ENCODE measurements at regions not wholly inside any gene's neighbourhood (a gene's known extent, or its start where the extent isn't known, plus 50 kb on each side); places are given as distances from the start of the nearest gene placed in this dataset.
A peak's percentile ranks its signal among the peaks of the same experiment; 100 is the strongest.

DNA sequence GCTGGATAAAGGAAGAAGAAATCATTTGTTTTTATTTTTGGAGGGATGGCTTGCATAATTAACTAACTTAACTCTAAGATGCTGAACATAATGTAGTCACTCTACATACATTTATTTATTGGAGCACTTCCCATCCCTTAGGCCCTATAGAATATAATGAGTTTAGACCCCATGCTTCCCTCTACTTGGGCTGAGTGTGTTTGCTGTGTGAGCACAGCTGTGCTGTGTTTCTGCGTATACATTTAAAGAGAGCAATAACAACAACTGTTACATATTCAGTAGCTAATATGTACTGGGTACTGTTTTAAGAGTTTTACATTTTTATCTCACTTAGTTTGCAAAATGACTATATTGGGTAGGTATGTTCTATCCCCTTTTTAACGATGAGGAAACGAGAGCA, 736.6 kb upstream of the NRSN1 start (continued):
- TF ChIP-seq HNRNPLL (IDR thresholded peaks at IDR 0.05; ENCODE audit: low read depth, low read length, poor library complexity, severe bottlenecking), result no peak
- TF ChIP-seq, protein P1, sequence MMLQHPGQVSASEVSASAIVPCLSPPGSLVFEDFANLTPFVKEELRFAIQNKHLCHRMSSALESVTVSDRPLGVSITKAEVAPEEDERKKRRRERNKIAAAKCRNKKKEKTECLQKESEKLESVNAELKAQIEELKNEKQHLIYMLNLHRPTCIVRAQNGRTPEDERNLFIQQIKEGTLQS (CRISPR knock-in tag; IDR thresholded peaks at IDR 0.05), result no peak
- TF ChIP-seq ZNF367 (CRISPR knock-in tag; IDR thresholded peaks at IDR 0.05; ENCODE audit: borderline replicate concordance), result no peak
- TF ChIP-seq BRD4 (CRISPR knock-in tag; IDR thresholded peaks at IDR 0.05), result no peak

DNA sequence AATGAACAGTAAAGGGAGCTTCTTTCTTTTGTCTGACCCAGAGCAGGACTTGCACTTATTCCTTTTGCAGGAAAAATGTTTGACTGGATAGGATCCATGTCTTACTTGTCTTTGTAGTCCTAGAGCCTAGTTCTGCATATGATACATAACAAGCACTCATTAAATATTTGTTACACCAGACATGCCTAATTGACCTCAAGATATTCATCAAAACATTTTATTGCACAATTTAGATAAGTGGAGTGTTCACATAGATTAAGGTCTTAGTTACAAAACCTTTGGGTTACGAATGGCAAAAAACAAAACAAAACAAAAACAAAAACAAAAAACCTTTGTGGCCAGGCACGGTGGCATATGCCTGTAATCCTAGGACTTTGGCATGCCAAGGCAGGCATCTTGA, 735.8 kb upstream of the NRSN1 start:
- DNase-seq (ENCODE audit: low spot score), result no peak
- FAIRE-seq, result peak; percentile 15
- H3K4me3 ChIP-seq (replicated peaks in 1 of 3; ENCODE audit: insufficient read depth in 1 of 3, low read depth in 2 of 3, low read length in 3 of 3), result no peak overlapping the region
- H3K27ac ChIP-seq (ENCODE audit: extremely low read length, insufficient read depth, low read length), result no peak overlapping the region
- ATAC-seq, result no peak
- no TSS peak for BruUV-seq (replicated peaks)
- in situ Hi-C loops (cut with HindIII; ENCODE audit: extremely low pct_ligation_motif_present, low pct_unique_long_range_greater_than_20kb) (no loop called here), intact Hi-C loops (cut with micrococcal nuclease; ENCODE audit: unreplicated experiment) (no loop called here)
- H4K20me1 ChIP-seq (ENCODE audit: insufficient read depth, low read length), result no peaks in the 10 kb centered on the region
- H3K79me2 ChIP-seq (ENCODE audit: insufficient read depth, low read length), result no peaks in the 10 kb centered on the region
- no peak overlapping the region for H2AFZ ChIP-seq (ENCODE audit: low read length)
- no peaks in the 10 kb centered on the region for H3K27me3 ChIP-seq (ENCODE audit: control insufficient read depth in 1 of 2, insufficient read depth in 2 of 2, low read length in 2 of 2)
- POLR2A ChIA-PET, result no interaction called here
- H3K4me1 ChIP-seq (ENCODE audit: insufficient read depth, low read length), result no peaks in the 10 kb centered on the region
- no peaks in the 10 kb centered on the region for H3K36me3 ChIP-seq (replicated peaks in 1 of 2; ENCODE audit: control insufficient read depth in 1 of 2, insufficient read depth in 2 of 2, low read length in 2 of 2)
- TF ChIP-seq CEBPB (IDR thresholded peaks at IDR 0.05; ENCODE audit: borderline replicate concordance, low read depth, low read length), result peak; percentile 28; the same call in 1 of the 2 replicates
- TF ChIP-seq, protein P2, sequence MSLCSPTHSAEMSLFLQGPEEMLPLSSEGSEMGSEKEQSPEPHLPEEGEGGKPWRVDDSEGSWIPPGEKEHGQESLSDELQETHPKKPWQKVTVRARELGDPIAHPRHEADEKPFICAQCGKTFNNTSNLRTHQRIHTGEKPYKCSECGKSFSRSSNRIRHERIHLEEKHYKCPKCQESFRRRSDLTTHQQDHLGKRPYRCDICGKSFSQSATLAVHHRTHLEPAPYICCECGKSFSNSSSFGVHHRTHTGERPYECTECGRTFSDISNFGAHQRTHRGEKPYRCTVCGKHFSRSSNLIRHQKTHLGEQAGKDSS (CRISPR knock-in tag; IDR thresholded peaks at IDR 0.05; ENCODE audit: borderline replicate concordance, low read depth), result no peak
- no peaks in the 10 kb centered on the region for H3K9me3 ChIP-seq (ENCODE audit: low read length)
- H3K9ac ChIP-seq (ENCODE audit: insufficient read depth, low read depth, low read length), result no peak overlapping the region
- no peak overlapping the region for H3K4me2 ChIP-seq (ENCODE audit: low read depth, low read length)
- CTCF ChIA-PET (ENCODE audit: low intra/inter-chr PET ratio, low total read pairs), result no interaction called here
- 25% methylated on average over 2 of the region's 2 CpGs for WGBS (ENCODE audit: low lambda C conversion rate)

DNA sequence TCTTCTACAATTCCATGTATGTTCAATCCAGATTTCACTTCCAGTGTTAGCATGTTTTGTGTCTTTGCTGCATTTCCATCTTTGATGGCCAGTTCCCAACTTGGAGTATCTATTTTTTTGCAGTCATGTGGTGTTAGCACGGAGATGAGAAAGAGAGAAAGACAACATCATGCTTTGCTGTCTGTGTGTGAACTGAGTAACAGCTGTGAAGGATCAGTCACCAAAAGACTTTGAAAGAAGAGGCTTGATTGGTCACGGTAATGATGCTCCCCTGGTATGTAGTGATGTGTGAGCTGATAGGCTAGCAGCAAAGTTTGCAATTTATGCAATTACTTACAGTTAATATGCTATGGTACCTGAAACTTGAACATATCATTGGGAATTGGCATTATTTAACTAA, 731.3 kb upstream of the NRSN1 start:
- FAIRE-seq (no peak), ATAC-seq (no peak), DNase-seq (ENCODE audit: low spot score) (no peak)
- H3K36me3 ChIP-seq (replicated peaks in 1 of 2; ENCODE audit: control insufficient read depth in 1 of 2, insufficient read depth in 2 of 2, low read length in 2 of 2), result no peaks in the 10 kb centered on the region
- no peaks in the 10 kb centered on the region for H3K4me1 ChIP-seq (ENCODE audit: insufficient read depth, low read length)
- no peak overlapping the region for H2AFZ ChIP-seq (ENCODE audit: low read length)
- no peak overlapping the region for H3K4me3 ChIP-seq (replicated peaks in 1 of 3; ENCODE audit: insufficient read depth in 1 of 3, low read depth in 2 of 3, low read length in 3 of 3)
- TF ChIP-seq ZNF564 (CRISPR knock-in tag; IDR thresholded peaks at IDR 0.05), result no peak
- no peak overlapping the region for H3K9ac ChIP-seq (ENCODE audit: insufficient read depth, low read depth, low read length)
- intact Hi-C loops (cut with micrococcal nuclease; ENCODE audit: unreplicated experiment) (no loop called here), in situ Hi-C loops (cut with HindIII; ENCODE audit: extremely low pct_ligation_motif_present, low pct_unique_long_range_greater_than_20kb) (no loop called here)
- POLR2A ChIA-PET, result no interaction called here
- no peaks in the 10 kb centered on the region for H4K20me1 ChIP-seq (ENCODE audit: insufficient read depth, low read length)
- no peak overlapping the region for H3K27ac ChIP-seq (ENCODE audit: extremely low read length, insufficient read depth, low read length)
- BruUV-seq (replicated peaks), result no TSS peak
- 7% methylated on average over 2 of the region's 2 CpGs for WGBS (ENCODE audit: low lambda C conversion rate)
- no peaks in the 10 kb centered on the region for H3K27me3 ChIP-seq (ENCODE audit: control insufficient read depth in 1 of 2, insufficient read depth in 2 of 2, low read length in 2 of 2)
- no peaks in the 10 kb centered on the region for H3K9me3 ChIP-seq (ENCODE audit: low read length)
- CTCF ChIA-PET (ENCODE audit: low intra/inter-chr PET ratio, low total read pairs), result no interaction called here
- H3K4me2 ChIP-seq (ENCODE audit: low read depth, low read length), result no peak overlapping the region
- no peaks in the 10 kb centered on the region for H3K79me2 ChIP-seq (ENCODE audit: insufficient read depth, low read length)

All from HepG2 (cell line).